NOMO-1 (cell line): ENCODE measurements at regions not wholly inside any gene's neighbourhood (a gene's known extent, or its start where the extent isn't known, plus 50 kb on each side); places are given as distances from the start of the nearest gene placed in this dataset.

Experiments
- DNase-seq, 2 experiments: peaks; one replicate each; lab custom pipeline; 2025; ENCODE audit not compliant: unreplicated experiment in 2 of 2; lab: John Stamatoyannopoulos, UW

- DNase-seq, result no peak
Measured at GRCh38 chr11:107222431-107222830, 204.2 kb upstream of the GUCY1A2 start.

- DNase-seq, result no peak
Measured at GRCh38 chr11:107221748-107222285, 203.5 kb upstream of the GUCY1A2 start.

GRCh38 chr11:107218123-107219013 lies 200.1 kb upstream of the GUCY1A2 start:
- no peak for DNase-seq

- no peak for DNase-seq
Measured at GRCh38 chr11:107217444-107217843, 199.2 kb upstream of the GUCY1A2 start.

DNA sequence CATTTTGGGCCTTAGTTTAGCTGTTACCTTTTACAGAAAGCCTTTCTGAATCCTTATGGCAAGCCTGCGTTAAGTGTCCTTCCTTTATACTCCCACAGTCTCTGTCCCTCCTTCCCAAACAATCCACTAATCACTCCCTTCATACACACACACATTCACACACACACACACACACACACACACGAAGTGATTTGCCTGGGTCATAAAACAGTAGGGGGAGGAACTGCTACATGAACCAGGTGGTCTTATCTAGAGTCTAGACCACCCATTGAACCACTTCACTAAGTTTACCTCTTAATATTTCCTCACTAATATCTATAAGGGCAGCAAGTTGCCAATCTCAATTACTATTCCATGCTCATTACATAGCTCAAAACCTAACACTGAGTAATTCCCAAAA lies 196.7 kb upstream of the GUCY1A2 start:
- no peak for DNase-seq

DNA sequence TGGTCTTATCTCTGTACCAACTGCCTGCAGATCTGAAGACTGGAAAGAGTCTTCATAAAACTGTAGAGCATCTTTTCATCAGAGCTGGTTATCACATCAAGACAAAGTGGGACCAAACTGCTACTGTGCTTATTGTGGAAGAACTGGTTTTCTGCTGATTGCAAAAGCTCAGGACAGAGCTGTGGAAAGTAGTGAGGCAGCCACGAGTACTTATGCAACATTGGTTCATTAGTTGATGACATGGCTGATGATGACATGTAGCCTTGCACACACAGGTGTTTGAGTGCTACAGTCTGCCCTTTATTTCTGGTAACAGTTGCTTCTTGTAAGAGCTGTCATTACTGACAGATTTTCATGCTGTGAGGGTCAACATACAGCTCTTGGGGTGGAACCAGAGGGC lies 185.4 kb upstream of the GUCY1A2 start:
- DNase-seq, result no peak

GRCh38 chr11:107202241-107202640 lies 184.0 kb upstream of the GUCY1A2 start:
- no peak for DNase-seq

GRCh38 chr11:107198490-107199007 lies 180.3 kb upstream of the GUCY1A2 start:
- DNase-seq, result no peak

GRCh38 chr11:107197932-107198331 lies 179.7 kb upstream of the GUCY1A2 start:
- no peak for DNase-seq

- DNase-seq, result no peak
Measured at GRCh38 chr11:107196732-107197131, 178.5 kb upstream of the GUCY1A2 start.

- no peak for DNase-seq
Measured at GRCh38 chr11:107184986-107185385, 166.7 kb upstream of the GUCY1A2 start.

DNA sequence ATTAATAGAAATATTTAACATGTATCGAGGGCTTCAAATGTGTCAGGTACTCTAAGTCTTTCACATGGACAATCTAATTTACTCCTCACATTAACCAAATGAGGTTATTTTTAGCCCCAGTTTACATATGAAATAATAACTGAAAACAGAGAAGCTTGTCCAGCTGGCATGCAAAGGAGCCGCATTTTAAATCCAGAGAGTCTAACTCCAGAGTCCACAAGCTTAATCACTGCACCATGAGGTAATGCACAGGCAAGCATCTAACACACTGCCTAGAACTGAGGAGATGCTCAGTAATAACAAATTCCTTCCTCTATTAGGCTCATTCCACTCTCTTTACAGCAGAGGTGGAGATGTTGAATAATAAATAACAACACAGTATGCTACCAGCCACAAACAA lies 165.7 kb upstream of the GUCY1A2 start:
- DNase-seq, result no peak

GRCh38 chr11:107182978-107183377 lies 164.7 kb upstream of the GUCY1A2 start:
- DNase-seq, result no peak

- DNase-seq, result no peak
Measured at GRCh38 chr11:107180236-107180635, 162.0 kb upstream of the GUCY1A2 start.

GRCh38 chr11:107179829-107180228 lies 161.6 kb upstream of the GUCY1A2 start:
- DNase-seq, result peak; percentile 73 to 88

DNA sequence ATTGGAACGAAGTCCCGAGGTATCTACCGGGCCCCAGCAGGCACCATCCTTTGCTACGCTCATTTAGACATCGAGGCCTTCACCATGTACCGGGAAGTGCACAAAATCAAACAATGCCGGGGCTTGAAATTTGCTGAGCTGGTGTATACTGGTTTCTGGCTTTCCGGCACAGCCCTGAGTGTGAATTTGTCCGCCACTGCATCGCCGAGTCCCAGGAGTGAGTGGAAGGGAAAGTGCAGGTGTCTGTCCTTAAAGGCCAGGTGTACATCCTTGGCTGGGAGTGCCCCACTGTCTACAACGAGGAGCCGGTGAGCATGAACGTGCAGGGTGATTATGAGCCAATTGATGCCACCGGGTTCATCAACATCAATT lies 158.8 kb upstream of the GUCY1A2 start:
- no peak for DNase-seq

- no peak for DNase-seq
Measured at GRCh38 chr11:107176148-107177105, 158.2 kb upstream of the GUCY1A2 start.

GRCh38 chr11:107174856-107175255 lies 156.6 kb upstream of the GUCY1A2 start:
- DNase-seq, result no peak

- DNase-seq, result no peak
Measured at GRCh38 chr11:107172996-107173395, 154.7 kb upstream of the GUCY1A2 start.

GRCh38 chr11:107157809-107158187 lies 139.5 kb upstream of the GUCY1A2 start:
- no peak for DNase-seq

GRCh38 chr11:107157146-107157808 lies 139.0 kb upstream of the GUCY1A2 start:
- DNase-seq, result no peak
